ENCODE measurements at regions not wholly inside any gene's neighbourhood (a gene's known extent, or its start where the extent isn't known, plus 50 kb on each side); places are given as distances from the start of the nearest gene placed in this dataset.
A peak's percentile ranks its signal among the peaks of the same experiment; 100 is the strongest.
"Not testable (repeated sequence)": the region's sequence is repeated elsewhere in the genome, so short reads cannot be mapped to it uniquely, and the experiment has no call there.

DNA sequence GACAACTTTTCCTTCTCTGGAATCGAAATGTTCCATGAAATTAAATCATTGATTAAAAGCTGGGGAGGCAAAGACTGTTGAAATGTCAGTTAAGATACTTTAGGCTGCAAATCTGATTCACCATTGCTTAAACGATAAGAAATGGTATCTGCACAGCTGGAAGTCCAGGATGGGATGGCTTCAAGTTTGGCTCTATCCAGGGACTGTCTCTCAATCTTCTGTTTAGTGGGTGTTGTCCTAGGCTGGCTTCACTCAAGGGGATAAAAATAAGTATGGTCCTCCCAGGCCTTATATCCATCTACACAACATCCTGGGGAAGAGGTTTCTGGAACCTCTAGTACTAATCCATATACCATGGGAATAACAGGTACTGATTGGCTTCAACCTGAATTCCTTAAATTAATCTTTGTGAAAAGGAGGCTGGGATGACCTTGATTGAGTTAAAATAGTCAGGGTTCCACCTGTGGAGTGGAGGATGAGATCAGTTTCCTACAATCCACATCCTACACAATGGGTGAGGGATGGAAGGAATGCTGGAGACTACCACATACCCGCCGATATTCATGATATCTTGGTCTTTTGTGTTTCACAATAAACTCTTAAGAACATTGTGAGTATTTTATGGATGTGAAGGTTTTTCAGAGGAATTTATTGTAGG lies 156.0 kb upstream of the L3MBTL4 start:
- DNase-seq (ENCODE audit: low read depth): no peak

DNA sequence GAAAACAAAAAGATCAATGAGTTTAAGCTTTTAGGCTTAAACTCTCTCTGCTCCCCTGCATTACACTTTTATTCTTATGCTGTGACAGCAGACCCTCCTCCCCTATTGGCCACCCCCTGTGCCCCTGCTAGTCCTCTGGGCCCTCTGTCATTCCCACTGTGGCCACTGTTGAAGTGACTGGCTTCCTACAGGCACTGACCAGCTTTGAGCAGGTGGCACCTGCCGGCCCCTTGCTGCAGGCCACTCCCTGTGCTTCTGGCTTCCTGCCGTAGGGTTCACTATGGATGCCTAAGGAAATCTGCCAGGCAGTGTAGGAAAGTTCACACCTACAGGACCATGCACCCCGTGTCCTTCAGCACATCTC lies 156.5 kb upstream of the L3MBTL4 start:
- no peak for DNase-seq (ENCODE audit: low read depth)

DNA sequence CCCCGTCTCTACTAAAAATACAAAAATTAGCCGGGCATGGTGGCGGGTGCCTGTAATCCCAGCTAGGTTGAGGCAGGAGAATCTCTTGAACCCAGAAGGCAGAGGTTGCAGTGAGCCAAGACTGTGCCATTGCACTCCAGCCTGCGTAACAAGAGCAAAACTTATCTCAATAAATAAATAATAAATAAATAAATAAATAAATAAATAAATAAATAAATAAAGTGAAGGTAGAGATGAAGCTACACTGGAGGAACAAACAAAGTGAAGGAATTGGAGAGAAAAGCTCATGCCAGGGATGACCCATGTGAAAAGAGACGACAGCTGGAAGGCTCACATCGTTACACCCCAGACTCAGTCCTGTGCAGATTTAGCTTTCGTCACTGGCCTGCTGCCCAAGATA lies 157.3 kb upstream of the ARHGAP28 start:
- DNase-seq (ENCODE audit: low read depth): not testable (repeated sequence)

DNA sequence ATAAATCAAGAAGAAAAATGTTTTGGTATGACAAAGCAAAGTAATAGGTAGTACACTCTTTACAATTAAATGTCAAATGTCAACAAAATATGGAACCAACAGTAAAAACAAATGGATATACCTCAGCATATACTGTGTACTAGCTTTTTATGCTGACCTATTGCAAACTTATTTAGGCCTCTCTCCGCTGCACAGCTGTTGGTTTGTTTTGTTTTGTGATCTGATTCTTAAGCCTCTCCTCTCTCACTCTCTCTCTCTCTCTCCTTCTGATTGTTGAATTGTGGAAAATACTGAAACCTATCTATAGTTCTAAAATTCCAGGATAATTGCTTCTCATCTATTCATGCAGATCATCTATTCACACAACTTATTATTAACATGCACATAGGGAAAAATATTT lies 154.9 kb upstream of the ARHGAP28 start:
- DNase-seq (ENCODE audit: low read depth): no peak

DNA sequence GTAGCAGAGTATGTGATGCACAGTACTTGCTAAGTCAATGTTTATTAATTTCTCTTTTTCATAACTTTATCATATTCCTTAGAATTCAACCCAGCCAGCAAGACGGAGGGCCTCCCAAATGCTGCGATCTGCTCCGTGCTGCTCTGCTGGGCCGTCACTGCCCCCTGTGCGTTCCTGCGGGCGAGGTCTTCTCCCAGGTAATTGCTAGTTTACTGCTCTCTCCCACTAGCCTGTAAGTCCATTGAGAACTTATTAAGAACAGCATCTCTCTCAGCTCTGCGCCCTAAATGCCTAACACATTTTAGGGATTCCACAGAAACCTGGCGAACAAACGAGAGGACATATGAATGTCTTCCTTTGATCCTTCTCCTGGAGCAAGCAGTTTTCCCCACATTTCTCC lies 153.6 kb upstream of the ARHGAP28 start:
- DNase-seq (ENCODE audit: low read depth): no peak

DNA sequence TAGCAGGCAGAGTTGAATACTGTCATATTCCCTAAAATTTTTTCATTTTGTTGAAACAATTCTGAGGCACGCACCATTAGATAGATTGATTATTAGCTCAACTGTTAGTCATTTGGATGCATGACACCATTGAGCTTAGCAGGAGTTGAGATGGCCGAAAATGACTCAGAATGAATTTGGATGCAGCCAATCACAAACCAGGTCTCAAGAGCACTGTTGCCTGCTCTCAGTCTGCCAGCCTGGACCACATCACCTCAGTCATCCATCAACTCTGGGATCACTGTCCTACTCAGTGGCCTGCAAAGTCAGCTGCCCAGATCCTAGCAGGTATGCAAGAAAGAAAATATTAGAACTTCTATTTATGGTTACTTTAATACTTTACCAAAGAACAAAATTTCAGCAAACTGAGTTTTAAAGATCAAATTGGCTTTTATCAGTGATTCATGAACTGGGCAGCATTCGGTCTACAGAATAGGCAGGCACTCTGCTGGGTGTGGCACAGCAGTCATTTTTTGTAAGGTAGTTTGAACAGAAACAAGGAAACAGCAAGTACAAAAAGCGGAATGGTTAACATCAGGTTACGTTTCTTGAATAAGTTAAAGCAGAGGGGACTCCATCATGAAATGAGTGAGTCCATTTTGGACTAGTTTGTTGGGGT lies 152.7 kb upstream of the ARHGAP28 start:
- no peak for DNase-seq (ENCODE audit: low read depth)

DNA sequence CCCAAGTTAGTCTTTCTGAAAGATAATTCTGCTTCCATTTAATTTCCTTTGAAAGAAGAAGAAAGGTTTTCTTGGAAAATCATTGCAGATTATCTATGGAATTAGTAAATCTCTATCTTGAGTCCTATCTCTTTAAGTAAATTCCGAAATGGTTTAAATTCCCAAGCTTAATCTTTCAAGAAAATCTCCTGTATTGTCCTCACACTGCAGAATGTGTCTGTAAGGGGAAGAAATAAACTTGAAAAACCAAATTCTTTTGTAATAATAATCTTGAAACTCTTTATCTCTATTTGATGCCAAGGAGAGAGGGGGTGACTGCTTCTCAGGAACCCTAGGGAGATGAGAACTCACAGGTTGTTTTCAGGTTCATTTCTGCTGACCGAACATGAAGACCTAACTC lies 150.8 kb upstream of the ARHGAP28 start:
- DNase-seq (ENCODE audit: low read depth): no peak

DNA sequence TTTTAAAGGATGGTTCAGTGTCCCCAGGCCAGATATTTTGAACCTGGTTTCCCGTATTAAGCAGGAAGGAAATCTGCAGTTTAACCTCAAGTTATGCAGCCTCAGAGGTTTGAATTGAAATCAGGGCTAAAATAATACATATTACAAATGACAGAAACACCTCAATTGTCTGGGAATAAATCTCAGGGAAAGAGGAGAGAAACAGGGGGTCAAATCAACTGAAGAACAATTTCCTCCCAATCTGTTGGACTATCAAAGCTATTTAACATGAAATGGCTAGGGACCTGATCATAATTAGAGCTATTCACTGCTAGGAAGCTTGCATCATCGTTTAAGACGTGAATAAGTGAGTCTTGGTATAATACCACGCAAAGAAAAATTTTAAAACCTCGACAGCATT lies 150.0 kb upstream of the ARHGAP28 start:
- DNase-seq (ENCODE audit: low read depth): no peak

DNA sequence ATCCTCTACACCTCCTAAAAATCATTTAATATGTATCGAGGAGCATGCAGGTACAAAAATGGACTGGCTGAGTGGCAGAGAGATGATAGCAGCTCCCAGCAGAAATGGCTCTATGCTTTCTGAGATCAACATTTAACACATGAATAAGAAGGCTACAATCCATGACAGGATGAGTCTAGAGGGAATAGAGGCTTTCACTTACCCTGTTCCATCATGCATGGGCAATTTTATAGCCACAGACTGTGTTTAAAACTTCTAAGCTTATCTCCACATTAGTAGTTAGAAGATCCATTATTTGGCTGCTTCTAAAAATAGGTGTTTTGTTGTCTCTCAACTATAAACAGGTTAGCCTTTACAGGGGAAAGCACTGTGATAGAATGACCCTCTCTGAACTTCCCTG lies 149.1 kb upstream of the ARHGAP28 start:
- DNase-seq (ENCODE audit: low read depth): no peak

DNA sequence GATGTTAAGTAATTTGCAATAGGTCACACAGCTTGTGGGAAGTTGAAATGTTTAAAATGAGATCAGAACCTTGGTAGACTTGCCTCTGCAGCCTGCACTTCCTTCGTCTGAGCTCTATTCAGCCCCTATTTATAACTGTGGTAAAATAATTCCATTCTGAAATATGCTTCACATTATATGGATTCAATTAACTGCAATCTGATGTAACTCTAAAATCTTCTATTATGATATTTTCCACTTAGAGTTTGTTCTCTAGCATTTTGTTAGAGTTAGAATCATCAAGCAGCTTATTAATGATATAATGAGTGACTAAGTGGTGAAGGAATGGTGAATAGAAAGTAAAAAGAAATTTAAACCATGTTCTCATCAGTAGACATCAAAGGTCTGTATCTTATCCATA lies 139.6 kb upstream of the ARHGAP28 start:
- no peak for DNase-seq (ENCODE audit: low read depth)

DNA sequence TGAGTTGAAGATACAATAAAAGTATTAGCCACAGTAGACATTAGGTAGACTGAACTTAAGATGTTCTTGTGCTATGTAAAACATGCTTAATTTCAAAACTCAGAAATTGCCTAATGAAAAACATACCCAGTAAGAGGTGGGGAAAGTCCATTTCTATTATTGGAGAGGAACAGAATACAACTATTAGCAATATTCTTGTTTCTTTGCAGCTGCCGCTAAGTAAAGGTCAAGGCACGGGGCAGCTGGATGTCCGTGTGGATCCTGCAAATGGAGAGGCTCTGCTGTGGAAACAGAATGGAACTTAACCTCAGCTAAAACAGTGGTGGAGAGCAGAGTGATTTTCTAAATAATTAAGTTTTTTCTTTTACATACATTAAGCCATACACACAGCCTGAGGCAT lies 139.2 kb upstream of the ARHGAP28 start:
- DNase-seq (ENCODE audit: low read depth): peak; percentile 12

DNA sequence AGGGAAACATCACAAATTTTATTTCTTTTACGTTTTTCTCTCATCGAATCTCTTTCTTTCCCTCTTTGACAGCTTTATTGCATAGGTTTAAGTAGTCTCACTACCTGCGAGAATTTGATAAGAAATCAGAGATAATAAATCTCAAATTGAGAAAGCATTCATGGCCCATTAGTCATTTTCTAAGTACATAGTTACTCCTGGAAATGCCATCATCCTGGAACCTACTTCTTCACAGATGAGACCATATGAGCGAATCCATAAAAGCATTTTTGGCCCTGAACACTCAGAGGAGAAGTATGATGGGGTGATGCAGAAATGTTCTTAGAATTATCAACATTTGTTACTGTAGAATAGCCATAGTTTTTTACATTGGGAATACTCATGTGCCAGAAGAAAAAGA lies 138.0 kb upstream of the ARHGAP28 start:
- DNase-seq (ENCODE audit: low read depth): no peak

DNA sequence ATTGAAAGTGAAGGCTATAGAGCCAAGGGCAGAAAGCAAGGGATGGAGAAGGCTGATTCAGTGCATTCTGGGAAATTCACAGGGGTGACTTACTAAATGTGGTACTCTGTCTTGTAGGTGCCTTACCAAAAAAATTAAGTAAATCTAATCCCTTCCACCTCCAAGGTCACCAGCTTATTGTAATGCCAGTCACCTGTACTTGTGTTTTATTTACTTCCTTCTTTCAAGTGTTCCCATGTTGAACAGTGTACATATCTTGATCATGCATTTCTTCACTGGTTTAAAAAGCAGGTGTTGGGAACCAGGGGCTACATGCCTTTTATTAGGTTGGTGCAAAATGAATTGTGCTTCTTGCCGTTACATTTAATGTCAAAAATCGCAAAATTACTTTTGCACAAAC lies 137.0 kb upstream of the ARHGAP28 start:
- no peak for DNase-seq (ENCODE audit: low read depth)

DNA sequence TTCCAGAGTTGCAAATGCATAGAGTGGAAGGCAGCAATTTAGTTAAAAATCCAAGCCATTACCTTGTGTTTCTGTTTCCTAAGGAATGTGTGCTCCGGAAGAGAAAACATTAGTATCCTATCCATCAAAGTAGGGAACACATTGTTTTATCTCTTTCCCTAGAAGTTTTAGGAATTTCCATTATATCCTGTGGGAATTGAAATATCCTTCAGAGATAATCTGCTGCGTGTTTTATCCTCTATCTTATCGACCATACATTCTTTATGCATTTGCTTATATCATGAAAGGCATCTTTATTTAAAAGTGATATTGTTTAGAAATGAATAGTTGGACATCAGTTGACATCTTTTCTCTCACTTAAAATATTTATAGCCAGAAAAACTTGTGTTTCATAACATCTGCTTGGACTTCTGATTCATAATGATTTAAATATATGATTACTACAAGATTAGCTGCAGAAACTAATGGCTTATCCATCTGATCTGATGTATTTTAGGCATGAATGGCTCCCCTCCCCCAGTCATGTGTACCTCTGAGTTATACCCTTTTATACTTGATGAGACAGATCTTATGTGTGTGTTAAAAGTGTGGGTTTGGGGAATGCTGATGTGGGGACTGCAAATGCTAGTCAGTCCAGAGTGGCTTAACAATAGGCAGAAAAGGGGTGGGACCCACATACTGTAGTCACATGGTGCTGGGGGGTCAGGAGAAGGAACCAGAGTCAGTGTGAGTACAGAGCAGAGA lies 136.2 kb upstream of the ARHGAP28 start:
- DNase-seq (ENCODE audit: low read depth): no peak

DNA sequence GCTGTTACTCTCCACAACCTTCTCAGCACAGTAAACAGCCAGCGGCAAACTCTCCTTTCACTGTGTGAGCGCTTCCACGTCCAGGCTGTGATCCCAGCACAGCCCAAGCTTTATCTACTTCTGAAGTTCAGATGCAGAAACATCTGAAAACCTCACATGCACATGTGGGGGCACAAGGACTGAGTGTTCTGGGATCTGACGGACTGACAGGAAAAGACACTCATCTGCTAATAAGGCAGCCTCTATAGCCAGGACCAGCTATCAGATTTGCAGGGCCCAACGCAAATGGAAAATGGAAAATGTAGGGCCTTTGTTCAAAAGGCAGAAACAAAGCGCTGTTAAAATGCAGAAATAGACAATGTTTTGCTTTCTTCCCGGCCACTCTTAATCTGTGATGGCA lies 133.8 kb upstream of the ARHGAP28 start:
- no peak for DNase-seq (ENCODE audit: low read depth)

DNA sequence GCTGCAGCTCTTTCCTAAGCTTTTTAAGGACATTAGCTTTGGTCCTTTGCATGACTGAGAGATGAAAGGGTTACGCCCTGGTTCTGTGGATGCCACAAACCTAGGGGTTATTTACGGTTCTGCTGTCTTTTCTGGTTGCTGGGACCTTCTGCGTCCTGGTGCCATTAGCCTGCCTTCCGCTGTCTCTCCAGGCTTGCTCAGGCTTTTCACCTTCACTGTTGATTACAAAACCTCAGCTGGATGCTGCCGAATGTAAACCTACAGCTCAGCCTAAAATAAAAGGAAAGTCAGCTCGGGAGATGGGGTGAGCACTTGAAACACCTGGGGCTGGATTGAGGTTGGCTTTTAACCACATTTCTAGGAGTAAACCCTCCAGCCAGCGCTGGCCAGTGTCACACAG lies 130.9 kb upstream of the ARHGAP28 start:
- DNase-seq (ENCODE audit: low read depth): no peak

DNA sequence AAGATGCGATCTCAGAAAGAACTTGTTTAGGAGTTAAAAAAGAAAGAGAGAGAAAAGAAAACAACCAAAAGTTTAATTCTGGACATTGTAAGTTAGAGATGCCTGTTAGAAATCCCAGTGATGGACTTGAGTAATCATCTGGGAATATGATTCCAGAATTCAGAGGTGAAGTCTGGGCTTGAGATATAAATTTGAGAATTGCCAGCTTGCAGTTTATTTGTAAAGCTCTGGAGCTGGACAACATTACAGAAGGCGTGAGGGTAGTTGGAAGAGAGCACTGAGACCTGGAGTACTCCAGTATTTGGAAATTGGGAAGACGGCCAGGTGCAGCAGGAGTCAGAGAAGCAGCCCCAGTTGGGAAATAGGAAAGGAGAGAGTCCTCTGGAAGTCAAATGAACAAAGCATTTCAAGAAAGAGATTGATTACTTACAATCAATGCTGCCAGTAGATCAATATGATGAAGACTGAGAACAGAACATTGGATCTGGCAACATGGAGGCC lies 128.8 kb upstream of the ARHGAP28 start:
- no peak for DNase-seq (ENCODE audit: low read depth)

DNA sequence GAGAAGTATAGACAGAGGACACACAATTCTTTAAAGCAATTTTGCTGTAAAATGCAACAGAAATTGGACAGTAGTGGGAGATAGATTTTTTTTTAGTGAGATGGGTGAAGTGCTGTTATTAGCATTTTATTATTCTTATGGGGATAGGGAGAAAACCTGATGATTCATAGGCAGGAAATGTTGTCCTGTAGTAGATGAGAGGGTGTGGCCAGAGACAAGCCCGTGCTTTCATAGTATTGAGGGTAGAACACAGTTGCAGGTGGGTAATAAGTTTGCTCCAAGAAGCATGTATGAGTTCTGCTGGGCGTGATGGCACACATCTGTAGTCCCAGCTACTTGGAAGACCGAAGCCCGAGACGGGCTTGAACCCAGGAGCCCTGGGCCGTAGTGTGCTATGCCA lies 128.3 kb upstream of the ARHGAP28 start:
- no peak for DNase-seq (ENCODE audit: low read depth)

DNA sequence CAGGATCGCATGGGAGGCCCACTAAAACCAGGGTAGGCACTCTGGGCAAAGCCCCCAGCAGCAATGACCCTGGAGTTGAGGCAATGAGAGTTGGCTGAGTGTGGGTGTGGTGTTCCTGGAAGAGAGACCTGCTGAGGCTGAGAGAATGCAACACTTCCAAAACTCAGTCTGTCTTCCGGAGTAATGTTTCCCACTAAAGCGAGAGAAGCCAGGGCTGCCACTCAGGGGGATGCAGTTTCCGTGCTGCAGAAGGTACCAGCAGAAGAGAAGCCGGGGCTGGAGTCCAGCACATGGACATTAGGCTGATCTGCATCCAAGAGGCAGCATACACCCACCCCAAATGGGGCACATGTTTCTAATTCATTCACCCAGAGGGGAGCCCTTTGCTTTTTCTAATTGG lies 127.2 kb upstream of the ARHGAP28 start:
- no peak for DNase-seq (ENCODE audit: low read depth)

DNA sequence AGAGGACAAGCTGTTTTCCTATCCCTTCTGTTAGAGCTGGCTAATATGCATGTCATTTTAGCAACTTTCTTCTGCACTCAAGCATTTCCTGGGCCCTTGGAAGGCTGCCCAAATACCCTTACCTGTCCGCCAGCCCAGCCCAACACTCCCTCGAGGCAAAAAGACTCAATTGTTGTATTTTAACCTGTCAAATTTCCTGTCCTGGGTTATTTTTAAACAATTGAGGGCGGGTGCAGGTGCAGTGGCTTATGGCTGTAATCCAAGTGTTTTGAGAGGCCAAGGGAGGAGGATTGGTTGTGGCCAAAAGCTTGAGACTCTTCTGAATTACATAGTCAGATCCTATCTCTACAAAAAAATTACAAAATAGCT lies 125.0 kb upstream of the ARHGAP28 start:
- no peak for DNase-seq (ENCODE audit: low read depth)

DNA sequence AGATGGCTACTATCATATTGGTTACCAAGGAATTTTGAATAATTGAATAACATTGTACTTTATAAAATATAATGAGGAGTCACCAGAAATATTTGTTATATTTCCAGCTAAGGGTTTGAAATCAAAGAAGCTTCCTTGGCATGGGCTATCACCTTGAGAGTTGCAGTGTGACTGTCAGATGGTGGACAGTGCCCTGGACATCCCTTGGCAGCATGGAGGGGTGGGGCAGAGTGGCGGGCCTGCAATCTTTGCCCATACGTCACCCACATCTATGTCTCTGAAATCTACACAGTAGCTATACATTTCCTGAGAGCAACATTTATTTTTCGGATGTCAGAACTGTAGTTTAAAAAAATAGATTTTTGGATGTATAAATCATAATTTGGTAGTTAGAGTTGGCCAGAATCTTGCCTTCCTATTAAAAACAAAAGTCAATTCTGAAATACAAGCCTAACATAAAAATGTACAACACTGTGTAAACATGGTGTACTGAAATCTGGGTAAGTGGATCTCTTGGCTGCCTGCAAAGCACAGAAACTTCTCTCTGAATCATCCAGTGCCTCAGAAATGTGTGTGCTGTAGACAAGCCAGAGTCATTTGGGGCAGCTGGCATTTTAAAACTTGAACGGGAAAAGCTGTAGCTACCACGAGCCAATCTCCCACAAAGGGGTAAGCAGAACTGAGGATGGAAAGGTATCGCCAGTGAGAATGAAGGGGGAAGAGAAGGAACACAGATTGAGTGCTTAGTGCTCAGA lies 124.2 kb upstream of the ARHGAP28 start:
- DNase-seq (ENCODE audit: low read depth): peak; percentile 42

DNA sequence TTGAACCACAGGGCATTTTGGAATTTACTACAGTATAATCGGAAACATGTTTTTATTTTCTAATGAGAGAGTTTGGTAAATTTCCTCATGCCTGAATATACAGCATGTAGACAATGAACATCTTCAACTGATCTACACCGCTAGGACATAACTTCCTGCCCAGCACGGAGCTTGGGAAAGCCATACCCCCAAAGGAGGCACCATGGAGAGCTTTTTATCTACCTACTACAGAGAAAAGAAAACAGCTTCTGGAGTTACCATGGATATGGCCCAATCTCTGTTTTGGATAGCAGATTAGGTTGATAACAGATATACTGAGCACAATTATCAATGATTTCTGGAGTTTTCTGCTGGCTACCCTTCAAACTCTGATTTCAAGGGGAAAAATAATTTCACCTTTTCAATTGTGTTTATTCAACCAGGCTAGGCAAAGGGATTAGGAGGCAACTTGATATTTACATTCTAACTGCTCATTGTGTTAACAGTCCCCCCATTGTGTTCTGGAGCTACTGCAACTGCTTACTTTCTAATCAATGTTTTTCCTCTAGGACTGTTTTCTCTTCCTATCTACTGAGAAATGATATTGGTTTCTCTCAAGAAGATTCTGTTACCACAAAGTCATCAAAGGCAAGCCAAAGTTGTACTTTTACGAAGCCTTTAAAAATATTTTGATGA lies 123.0 kb upstream of the ARHGAP28 start:
- DNase-seq (ENCODE audit: low read depth): no peak
